ENCODE measurements at regions not wholly inside any gene's neighbourhood (a gene's known extent, or its start where the extent isn't known, plus 50 kb on each side); places are given as distances from the start of the nearest gene placed in this dataset.

- 82 to 89% methylated on average over 7 of the region's 7 CpGs for WGBS, 2 donors
- Histone ChIP-seq H3K27me3 (no peaks in the 10 kb centered on the region), H3K4me1 (no peaks in the 10 kb centered on the region), H3K9me3 (no peaks in the 10 kb centered on the region), H3K36me3 (ENCODE audit: low read depth, missing control alignments) (no peaks in the 10 kb centered on the region), H3K4me3 (no peak overlapping the region), H3K27ac (no peak overlapping the region)
- intact Hi-C loops (cut with DNase I; ENCODE audit: low total_unique reads) = no loop called here
- DNase-seq = no peak
- no peak for TF ChIP-seq CTCF (IDR thresholded peaks at IDR 0.05)
- TF ChIP-seq POLR2A (IDR thresholded peaks at IDR 0.05) = no peak
These were observed 335.8 kb upstream of the KIF2A start for GRCh38 chr5:61970218-61970617.

DNA sequence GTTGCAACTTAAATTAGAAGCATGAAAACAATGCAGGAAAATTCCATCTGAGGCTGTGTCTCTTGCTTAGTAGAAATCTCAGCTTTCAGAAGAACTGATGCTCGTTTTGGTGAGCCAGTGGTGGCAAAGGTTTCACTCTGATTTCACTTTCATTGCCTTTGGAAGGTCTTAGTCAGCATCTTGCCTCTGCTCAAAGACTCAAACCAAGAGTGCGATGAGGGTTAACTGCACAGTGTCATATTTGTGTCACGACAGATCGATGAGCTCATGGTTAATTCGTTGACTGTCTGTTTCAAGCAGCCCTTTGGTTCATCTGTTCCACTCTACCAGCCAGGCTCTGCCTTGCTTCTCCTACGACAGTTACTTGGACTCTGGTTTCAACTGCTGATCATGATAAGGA, 331.3 kb upstream of the KIF2A start:
- intact Hi-C loops (cut with DNase I; ENCODE audit: low total_unique reads) = no loop called here
- WGBS, 2 donors = 83 to 88% methylated on average over 6 of the region's 6 CpGs
- TF ChIP-seq CTCF (IDR thresholded peaks at IDR 0.05) (no peak), POLR2A (IDR thresholded peaks at IDR 0.05) (no peak)
- DNase-seq = no peak
- Histone ChIP-seq H3K27me3 (no peaks in the 10 kb centered on the region), H3K27ac (no peak overlapping the region), H3K4me1 (no peaks in the 10 kb centered on the region), H3K4me3 (no peak overlapping the region), H3K9me3 (no peaks in the 10 kb centered on the region), H3K36me3 (ENCODE audit: low read depth, missing control alignments) (no peaks in the 10 kb centered on the region)

- no peak for DNase-seq
- H3K27me3 ChIP-seq = no peaks in the 10 kb centered on the region
- no peaks in the 10 kb centered on the region for H3K9me3 ChIP-seq
- no peak overlapping the region for H3K4me3 ChIP-seq
- H3K27ac ChIP-seq = no peak overlapping the region
- TF ChIP-seq POLR2A (IDR thresholded peaks at IDR 0.05) (no peak), CTCF (IDR thresholded peaks at IDR 0.05) (no peak)
- H3K36me3 ChIP-seq (ENCODE audit: low read depth, missing control alignments) = no peaks in the 10 kb centered on the region
- H3K4me1 ChIP-seq = no peaks in the 10 kb centered on the region
- intact Hi-C loops (cut with DNase I; ENCODE audit: low total_unique reads) = no loop called here
- WGBS, 2 donors = 80% methylated on average over 6 of the region's 6 CpGs
These were observed 324.1 kb upstream of the KIF2A start for GRCh38 chr5:61981886-61982285.

- intact Hi-C loops (cut with DNase I; ENCODE audit: low total_unique reads) = no loop called here
- Histone ChIP-seq H3K27ac (no peak overlapping the region), H3K9me3 (no peaks in the 10 kb centered on the region), H3K4me3 (no peak overlapping the region), H3K36me3 (ENCODE audit: low read depth, missing control alignments) (no peaks in the 10 kb centered on the region), H3K4me1 (no peaks in the 10 kb centered on the region), H3K27me3 (no peaks in the 10 kb centered on the region)
- no peak for DNase-seq
- WGBS, 2 donors = 48 to 62% methylated on average over 4 of the region's 4 CpGs
- TF ChIP-seq CTCF (IDR thresholded peaks at IDR 0.05) (no peak), POLR2A (IDR thresholded peaks at IDR 0.05) (no peak)
These were observed 314.6 kb upstream of the KIF2A start for GRCh38 chr5:61991430-61991829.

DNA sequence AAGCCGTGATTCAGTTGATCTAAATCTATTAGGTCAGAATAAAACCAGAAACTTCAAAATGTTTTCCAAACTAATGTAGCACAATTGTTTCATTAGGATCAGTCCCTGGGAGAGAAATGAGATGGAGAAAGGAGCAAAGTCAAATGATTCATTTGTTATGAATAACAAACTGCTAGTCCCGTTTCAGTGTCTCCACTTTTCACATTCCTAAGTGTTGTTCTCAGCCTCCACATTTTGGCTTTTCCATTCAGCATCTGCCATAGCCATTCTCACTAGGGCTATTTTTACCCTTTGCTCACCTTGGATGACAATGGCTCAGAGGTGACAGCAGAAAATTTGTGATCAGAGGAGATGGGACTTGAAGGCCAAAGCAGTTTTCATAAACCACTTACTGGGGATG, 314.1 kb upstream of the KIF2A start:
- H3K27ac ChIP-seq = no peak overlapping the region
- no peak for DNase-seq
- TF ChIP-seq POLR2A (IDR thresholded peaks at IDR 0.05) = no peak
- no peak for TF ChIP-seq CTCF (IDR thresholded peaks at IDR 0.05)
- no peak overlapping the region for H3K4me3 ChIP-seq
- no peaks in the 10 kb centered on the region for H3K9me3 ChIP-seq
- no peaks in the 10 kb centered on the region for H3K36me3 ChIP-seq (ENCODE audit: low read depth, missing control alignments)
- H3K27me3 ChIP-seq = no peaks in the 10 kb centered on the region
- WGBS, 2 donors = 62 to 68% methylated on average over 2 of the region's 2 CpGs
- H3K4me1 ChIP-seq = no peaks in the 10 kb centered on the region
- intact Hi-C loops (cut with DNase I; ENCODE audit: low total_unique reads) = no loop called here

Data from testis (tissue), 2 donors.